Peyer's patch (tissue), 4 donors: ENCODE measurements at regions not wholly inside any gene's neighbourhood (a gene's known extent, or its start where the extent isn't known, plus 50 kb on each side); places are given as distances from the start of the nearest gene placed in this dataset.

Source experiments
- CTCF ChIP-seq, 6 experiments: fragments of 450-650 bp in 4 of 6; fragments of 200-600 bp in 2 of 6; sonication (generic) in 1 of 6; IDR thresholded peaks; one replicate each; pipeline ENCODE4 v1.5.1; 2017 to 2019; ENCODE audit warnings: antibody characterized with exemption in 6 of 6, mild to moderate bottlenecking in 3 of 6, moderate library complexity in 1 of 6
- POLR2A ChIP-seq, 2 donors: fragments of 450-650 bp; IDR thresholded peaks; one replicate each; pipeline ENCODE4 v1.5.1; 2017; ENCODE audit warnings: antibody characterized with exemption in 2 of 2, mild to moderate bottlenecking in 2 of 2, moderate library complexity in 2 of 2

- TF ChIP-seq POLR2A (IDR thresholded peaks at IDR 0.05) (no peak), CTCF (IDR thresholded peaks at IDR 0.05) (no peak)
These were observed 553.8 kb downstream of the EPHA4 start for GRCh38 chr2:221018262-221018661.
